Right lobe of liver (tissue), 4 donors: ENCODE measurements at regions not wholly inside any gene's neighbourhood (a gene's known extent, or its start where the extent isn't known, plus 50 kb on each side); places are given as distances from the start of the nearest gene placed in this dataset.

Experiments used
- POLR2A ChIP-seq: fragments of 450-650 bp; IDR thresholded peaks from one replicate; pipeline ENCODE4 v1.6.1; 2017; ENCODE audit warnings: antibody characterized with exemption, mild to moderate bottlenecking
- TF ChIP-seq, protein P1 (sequence below), 4 donors: fragments of 200-600 bp in 3 of 4; fragments of 450-650 bp in 1 of 4; IDR thresholded peaks; one replicate each; pipeline versions ENCODE4 v1.5.1 to v1.8.0; 2016 to 2022; ENCODE audit warnings: antibody characterized with exemption in 4 of 4, mild to moderate bottlenecking in 2 of 4
- donor health status: DM: no; HTN: no; CAD: no.
- donor health status: DM: no; HTN: no; CAD: no.
- donor health status: DM: no; HTN: yes; CAD: no.

DNA sequence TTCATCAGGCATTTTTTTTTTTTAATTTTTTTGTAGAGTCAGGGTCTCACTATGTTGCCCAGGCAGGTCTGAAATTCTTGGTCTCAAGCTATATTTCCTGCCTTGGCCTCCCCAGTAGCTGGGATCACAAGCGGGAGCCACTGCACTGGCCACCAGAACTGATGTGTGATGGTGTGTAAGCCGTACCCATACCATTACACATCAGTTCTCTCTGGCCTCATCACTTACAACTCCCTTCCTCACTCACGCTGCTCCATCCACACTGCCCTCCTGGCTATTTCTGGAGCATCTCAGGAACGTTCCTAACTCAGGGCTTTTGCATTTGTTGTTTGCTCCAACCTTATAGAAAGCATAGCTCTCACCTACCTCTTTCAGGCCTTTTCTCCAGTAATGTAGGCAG lies 834.5 kb upstream of the ID2 start:
- TF ChIP-seq POLR2A: no peak
- TF ChIP-seq, protein P1, sequence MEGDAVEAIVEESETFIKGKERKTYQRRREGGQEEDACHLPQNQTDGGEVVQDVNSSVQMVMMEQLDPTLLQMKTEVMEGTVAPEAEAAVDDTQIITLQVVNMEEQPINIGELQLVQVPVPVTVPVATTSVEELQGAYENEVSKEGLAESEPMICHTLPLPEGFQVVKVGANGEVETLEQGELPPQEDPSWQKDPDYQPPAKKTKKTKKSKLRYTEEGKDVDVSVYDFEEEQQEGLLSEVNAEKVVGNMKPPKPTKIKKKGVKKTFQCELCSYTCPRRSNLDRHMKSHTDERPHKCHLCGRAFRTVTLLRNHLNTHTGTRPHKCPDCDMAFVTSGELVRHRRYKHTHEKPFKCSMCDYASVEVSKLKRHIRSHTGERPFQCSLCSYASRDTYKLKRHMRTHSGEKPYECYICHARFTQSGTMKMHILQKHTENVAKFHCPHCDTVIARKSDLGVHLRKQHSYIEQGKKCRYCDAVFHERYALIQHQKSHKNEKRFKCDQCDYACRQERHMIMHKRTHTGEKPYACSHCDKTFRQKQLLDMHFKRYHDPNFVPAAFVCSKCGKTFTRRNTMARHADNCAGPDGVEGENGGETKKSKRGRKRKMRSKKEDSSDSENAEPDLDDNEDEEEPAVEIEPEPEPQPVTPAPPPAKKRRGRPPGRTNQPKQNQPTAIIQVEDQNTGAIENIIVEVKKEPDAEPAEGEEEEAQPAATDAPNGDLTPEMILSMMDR (IDR thresholded peaks at IDR 0.05): no peak
